NCI-H524 treated with DMSO at 0.1 percent for 48 hours (cell line): ENCODE measurements at regions not wholly inside any gene's neighbourhood (a gene's known extent, or its start where the extent isn't known, plus 50 kb on each side); places are given as distances from the start of the nearest gene placed in this dataset.
"Not testable (repeated sequence)": the region's sequence is repeated elsewhere in the genome, so short reads cannot be mapped to it uniquely, and the experiment has no call there.

Experiments
- DNase-seq: peaks from one replicate; lab custom pipeline; 2025; lab: John Stamatoyannopoulos, UW

DNA sequence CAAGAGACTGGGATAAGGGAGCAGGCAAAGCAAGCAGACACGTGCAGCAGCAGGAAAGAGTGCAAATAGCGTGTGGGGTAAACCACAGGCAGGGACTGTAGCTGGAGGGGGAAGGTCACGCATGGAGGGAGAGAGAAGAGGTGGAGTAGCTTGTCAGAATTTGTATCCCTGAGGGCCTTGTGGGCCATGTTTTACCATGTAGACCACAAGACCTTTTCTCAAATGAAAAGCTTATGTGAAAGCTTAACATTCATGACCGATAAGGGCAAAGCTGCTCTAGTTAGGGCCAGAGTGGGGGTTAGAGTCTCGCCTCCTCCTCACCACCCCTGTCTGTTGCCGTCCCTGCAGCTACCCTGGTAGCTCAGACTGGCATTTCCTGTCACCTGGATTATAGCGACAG is 152.9 kb upstream of the E2F7 start:
- DNase-seq, result no peak

DNA sequence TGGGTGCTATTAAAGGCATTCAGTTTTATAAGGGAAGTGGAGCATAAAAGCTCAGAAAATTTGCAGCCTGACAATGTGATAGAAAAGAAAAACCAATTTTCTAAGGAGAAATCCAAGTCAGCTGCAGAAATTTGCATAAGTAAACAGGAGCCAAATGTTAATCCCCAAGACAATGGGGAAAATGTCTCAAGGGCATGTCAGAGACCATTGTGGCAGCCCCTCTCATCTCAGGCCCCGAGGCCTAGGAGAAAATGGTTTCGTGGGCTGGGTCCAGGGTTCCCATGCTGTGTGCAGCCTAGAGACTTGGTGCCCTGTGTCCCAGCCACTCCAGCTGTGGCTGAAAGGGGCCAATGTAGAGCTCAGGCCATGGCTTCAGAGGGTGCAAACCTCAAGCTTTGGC is 150.8 kb upstream of the E2F7 start:
- not testable (repeated sequence) for DNase-seq

DNA sequence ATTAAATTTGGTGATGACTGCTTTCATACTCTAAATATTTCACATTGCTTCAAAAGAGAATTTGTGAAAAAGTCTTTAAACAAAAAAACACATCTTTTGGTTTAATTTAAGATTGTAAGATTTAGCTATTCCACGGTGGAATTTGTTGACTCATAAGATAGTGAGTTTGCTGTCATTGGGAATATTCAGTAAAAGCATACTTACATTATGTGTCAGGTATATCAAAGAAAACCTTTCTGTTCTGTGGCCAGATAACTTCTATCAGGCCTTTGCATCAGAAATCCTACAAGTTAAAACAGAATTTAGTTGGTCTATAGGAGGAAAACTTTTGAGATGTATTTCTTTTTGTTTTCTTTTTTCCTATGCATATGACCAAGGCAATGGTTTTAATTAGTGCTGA is 148.8 kb upstream of the E2F7 start:
- DNase-seq, result no peak

DNA sequence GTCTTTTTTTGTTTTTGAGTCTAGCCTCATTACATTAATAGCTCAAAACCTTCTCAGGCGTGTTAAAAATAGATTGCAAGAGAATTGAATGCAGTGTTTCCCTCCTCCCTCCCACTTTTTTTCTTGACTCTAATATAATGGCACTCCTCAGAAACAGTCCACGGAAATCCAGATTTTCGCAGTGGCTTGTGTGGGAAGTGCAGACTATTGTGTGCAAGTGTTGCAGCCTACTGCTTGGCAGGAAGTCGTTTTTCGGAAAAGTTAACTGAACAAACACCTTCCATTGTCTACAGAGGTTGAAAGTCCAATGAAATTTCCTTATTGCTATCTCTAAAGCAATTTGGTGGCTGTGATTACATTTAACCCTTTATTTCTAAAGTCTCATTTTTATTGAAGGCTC is 147.9 kb upstream of the E2F7 start:
- DNase-seq, result no peak

DNA sequence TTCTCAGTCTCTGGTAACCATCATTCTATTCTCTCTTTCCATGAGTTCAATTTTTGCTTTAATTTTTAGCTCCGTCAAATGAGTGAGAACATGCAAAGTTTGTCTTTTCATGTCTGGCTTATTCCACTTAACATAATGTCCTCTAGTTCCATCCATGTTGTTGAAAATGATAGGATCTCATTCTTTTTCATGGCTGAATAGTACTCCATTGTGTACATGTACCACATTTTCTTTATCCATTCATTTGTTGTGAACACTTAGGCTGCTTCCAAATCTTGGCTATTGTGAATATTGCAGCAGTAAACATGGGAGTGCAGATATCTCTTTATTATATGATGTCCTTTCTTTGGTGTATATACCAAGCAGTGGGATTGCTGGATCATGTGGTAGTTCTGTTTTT is 145.4 kb upstream of the E2F7 start:
- DNase-seq, result no peak

DNA sequence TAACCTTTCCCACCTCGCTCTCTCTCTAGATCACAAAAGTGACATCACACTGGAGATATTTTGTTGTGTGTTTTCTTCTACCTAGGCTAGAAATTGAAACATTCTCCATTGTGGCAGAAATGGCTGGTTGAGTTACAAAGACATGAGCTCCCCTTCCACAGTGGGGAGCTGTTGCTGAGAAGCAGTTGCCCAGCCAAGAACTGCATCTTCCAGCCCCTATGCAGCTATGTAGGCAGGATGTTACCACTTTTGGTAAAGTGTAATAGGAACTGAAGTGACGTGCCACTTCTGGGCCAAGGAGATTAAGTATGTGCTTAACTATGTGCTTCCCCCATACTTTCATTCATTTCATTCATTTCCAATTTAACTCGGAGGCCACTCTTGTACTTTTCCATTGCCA is 138.7 kb upstream of the E2F7 start:
- peak; percentile 40 for DNase-seq

DNA sequence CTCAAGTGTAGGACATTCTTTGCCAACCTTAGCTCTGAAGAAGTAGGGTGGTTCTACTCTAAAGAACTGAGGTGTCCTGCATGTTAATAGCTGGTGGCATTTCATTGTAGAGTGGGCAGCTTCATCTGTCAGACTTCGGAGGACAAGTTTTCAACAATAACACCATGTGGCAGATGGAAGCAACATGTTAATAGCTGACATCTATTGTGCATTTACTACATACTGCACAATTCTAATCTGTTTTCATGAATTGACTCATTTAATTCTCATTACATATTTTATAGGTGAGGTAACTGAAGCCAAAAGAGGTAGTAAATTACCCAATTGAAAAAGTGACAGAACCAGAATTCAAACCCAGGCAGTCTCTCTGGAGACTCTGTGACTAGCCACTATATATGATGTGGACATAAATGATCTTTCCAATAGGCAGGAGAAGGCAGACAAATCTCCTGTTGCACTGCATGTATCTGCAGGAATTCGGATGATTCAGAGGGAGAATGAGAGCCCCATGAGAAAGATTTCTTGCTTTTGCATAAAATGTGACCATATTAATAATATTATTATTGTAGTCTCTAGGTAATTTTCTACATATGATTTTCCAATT is 137.2 kb upstream of the E2F7 start:
- no peak for DNase-seq

DNA sequence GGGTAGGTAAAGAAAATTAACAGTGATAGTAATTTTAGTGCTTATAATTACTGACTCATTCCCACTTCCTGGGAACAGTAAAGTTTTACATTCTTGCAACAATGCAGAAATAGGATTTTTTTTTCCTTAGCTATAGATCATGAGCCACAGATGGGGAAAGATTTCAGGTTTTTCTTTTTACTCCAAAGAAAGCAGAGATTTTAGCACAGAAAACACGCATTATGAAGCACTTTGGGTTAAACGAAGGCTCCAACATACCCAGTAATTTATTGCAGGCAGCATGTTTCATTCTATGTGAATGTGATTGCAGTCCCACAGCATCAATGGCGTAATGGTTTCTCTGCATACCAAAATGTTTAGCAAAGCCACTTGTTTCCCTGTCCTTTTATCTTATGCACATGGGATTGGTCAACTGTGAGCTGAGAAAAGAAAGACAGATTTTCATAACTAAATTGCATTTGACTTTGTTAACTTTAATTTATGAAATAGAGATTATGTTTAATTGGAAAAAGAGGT is 124.6 kb upstream of the E2F7 start:
- DNase-seq, result no peak

DNA sequence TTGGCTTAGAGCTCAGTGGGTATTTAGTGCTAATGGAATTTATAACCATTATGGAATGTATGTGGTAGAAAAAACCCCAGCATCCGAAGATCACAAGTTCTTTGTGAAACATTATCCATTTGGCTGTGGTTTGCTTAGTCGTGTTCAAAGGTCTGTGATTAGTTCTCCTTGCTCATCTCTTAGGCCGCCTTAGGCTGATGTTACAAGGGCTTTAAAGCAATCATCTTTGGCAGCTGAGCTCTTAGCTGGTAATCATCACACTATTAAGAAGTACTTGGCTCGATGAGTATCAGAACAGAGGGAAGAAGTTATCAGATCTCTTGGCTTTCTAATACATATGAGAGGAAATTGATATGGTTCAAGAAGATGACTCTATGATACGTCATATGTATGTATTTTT is 124.1 kb upstream of the E2F7 start:
- peak; percentile 17 for DNase-seq

DNA sequence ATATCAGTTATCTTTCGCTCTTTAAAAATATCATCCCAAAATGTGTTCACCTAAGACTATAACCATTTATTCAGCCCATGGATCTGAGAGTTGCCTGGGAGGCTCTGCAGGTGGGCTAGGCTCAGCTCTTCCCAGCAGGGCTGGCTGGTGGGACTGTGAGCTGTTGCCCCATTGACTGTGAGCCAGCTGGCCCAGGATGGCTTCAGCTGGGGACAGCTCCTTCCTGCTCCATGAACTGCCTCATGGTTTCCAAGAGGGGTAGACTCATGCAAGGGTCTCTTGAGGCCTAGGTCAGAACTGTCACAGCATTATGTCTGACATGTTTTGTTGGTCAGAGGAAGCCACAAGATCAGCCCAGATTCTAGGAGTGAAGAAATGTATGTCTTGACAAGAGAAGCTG is 114.1 kb upstream of the E2F7 start:
- DNase-seq, result no peak

DNA sequence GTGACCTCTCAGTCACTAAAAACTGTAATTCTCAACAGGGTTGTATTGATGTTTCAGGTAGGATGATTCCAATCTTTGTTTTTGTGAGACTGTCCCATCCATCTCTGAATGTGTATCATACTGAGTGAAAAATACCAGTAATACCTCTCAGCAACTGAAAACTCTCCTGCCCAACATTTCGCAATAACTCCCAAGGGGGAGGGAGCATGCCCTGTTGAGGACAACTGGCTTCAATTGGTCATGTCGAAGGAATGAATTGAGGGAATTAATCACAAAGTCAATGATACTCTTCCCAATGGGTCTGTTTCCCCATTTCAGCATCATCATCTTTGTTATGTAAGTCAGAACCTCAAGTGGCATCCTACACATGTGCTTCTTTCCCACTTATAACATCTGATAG is 102.4 kb upstream of the E2F7 start:
- no peak for DNase-seq

DNA sequence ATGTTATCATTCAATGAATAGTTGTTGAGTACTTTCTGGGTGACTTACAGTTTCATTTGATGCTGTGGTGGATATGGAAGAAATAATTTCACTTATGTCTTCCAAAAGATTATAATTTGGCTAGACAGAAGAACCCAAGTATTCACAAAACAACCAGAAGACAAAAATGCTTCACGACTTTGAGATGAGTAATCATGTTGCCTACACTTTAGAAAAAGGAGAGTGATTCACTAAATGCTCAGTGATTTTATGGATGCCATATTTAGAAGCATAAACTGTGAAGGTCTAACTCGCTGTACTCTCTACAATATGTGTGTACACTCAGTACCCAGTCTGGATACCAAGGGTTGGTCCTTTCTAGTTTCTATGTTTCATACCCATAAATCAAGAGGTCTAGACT is 101.3 kb upstream of the E2F7 start:
- no peak for DNase-seq

DNA sequence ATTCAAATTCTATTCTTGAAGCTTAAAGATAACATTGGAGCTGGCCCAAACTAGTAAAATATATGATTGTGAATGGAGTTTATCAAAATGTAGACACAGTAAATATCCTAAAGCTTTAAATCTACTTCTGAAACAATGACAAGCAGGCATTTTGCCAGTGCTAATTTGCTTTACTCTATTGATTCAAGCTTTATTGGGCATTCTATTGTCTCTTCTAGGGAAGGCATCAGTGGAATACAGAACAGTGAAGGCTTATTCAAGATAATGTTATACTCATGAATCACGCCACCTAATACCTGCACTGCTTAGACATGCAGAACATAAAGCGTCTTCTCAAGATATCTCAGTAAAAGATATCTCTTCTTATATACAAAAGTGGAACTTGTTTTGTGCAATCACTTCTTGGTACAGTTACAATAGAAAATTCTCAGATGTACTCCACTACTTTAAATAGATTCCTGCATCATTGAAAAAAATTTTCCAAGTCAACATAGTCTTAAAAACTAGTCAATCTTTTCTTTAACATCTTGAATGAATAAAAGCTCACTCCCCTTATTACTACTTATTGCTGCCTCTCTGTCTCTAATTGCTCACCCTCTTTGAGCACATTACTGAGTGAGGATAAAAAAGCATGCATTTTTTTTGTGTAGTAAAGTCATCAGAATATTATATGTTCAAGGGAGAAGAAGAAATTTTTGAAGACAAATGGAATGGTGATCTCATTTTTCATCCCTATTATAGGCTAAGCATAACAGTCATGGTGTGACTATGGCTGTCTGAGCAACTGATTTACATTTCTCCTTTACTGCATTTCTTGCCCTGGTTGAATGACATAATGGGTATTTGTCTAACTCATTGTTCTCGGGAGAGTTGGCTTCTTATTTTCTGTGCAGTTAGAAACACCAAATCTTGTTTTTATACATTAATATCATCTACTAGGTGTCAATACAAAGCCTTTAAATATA is 98.0 kb upstream of the E2F7 start:
- DNase-seq, result no peak

DNA sequence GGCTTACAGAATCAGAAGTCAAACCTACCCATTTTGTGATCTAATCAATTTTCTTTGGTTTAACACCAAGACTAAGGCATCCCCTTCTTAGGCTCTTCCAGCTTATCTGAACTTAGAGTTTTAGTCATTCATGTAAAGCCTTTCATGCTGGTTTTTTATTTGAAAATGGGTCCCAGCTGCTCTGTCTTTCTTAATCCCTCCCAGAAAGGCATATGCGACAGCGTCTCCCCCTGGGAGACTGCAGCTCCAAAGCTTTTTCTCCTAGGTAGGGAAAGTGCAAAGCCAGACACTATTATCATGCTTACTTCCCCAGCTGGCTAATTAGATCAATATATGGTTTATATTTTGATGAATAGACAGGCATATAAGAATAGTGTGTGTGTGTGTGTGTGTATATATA is 96.6 kb upstream of the E2F7 start:
- DNase-seq, result peak; percentile 46

DNA sequence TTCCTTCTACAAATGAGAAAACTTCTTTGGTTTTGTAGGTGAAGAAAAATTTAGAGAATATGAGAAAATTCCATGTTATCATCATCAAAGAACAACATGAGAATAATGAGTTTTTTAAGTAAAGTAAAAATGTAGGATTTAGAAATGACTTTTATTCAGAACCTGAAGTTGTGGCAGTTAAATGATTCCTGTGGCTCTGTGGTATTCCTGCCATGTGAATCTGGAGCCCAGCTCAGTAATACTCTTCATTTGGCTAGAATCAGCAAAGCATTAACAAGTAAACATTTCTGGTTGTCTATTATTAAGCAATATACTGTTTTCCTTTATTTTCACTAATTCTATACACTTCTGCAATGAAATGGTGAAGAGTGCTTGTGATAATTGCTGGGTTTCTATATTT is 95.6 kb upstream of the E2F7 start:
- no peak for DNase-seq

DNA sequence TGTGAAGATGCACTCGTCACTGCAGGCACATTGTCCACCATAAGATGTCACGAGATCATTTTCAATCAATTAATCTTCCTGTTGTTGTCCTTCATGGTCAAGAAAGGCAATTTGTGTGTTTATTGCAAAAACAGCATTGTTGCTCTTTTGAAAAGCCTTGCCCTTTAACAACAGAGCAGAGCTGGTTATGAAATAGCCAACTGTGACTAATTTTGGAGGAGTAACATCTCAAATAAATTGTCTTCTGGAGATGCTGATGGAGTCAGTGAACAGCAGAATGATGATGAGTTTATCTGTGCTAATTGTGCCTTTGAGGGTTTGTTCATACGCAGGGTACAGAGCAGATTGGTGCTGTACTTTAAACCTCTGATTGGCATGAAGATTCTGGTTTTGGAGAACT is 88.3 kb upstream of the E2F7 start:
- DNase-seq, result no peak

DNA sequence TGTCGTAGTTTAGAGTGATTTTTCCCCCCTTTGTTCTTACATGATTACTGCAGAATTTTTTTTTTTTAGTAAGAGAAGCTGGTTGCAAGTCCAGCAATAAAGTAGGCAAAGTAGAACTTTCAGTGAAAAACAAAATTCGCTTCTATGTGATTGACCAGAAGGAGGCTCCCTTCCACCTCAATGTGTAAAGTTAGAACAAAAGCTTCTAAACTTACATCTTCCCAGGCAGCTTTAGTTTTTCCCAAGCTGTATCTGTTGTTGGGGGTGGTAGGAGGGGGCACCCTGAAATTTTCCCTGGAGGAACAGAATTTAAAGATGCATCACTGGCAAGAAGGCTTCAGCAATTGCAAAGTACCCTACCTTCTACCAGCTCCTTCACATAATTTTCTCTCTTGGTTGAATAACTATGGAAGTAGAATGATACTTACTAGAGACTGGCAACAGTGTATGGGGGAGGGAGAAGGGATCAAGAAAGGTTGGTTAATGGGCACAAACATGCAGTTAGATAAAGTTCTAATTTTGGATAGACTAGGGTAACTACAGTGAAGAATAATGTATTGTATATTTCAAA is 87.3 kb upstream of the E2F7 start:
- DNase-seq, result no peak

DNA sequence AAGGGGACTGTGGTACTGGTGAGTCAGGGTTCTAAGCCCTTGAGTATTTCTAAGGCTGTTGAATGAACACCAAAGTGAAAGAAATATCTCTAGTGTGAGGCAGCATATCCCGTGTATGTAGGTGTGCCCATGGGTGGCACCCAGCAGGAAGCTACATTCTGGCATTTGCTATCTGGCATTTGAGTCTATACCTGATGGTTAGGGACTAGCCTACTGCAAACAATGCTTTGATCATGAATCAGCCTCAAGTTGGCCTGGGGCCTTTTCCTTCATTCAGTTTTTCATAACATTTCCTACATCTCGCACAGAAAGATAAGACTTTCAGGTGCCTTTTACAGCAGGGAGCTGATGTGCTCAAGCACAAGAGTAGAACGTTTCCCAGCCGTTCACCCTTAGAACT is 85.7 kb upstream of the E2F7 start:
- no peak for DNase-seq

DNA sequence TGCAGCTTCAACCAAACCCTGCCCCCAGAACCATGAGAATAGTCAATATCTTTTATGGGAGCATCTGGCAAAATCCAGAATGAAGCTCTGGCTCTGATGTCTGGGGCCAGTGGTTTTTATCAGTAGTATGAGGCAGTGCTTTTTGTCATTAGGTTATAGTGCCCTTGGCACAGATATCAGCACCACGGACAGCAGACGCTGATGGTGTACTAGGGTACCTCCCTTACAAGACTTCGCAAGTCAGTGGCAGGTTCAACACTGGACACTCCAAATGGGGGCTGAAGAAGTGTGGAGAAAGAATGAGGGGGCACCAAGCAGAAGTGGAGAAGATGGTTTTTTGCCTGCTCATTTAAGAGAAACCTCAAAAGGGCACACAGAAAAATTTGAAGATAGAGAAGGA is 68.2 kb upstream of the E2F7 start:
- DNase-seq, result no peak

DNA sequence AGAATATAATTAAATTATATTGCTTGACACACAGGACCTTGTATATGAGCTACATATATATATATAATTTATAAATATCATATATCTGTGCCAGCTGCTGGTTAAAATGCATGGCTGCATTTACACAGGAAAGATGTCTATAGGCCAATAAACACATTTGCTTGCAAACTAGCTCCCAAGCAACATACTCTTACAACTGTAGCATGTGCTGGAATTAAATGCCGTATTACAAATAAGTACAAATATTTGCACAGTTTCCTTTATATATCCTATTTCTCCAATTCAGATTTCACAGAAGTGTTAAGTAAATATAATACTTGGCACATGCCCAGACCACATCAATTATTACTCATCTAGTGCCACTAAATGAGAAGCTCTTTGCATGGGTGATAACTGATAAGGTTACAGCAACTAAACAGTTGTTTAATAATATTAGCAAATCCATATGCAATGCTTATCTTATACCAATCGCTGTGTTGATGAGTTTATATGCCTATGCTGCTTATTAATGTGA is 66.7 kb upstream of the E2F7 start:
- no peak for DNase-seq

DNA sequence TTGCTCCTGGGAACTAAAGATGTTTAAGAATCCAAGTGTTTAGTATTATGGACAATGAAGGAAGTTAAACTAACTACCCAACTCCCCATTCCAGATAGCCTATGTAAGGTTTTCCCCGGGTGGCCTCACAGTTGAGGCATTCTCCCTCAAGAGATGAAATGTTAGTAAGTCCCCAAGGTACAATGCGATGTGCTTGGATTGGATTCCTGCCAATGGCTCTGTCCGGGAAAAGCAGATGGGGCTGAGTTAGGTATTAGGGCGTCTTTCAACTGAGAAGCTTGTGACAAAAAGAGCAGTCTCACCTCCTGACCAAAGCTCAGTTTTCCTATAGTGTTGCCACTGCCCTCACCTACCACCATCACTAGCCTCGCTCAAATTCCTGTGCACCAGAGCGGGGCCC is 64.8 kb upstream of the E2F7 start:
- no peak for DNase-seq

DNA sequence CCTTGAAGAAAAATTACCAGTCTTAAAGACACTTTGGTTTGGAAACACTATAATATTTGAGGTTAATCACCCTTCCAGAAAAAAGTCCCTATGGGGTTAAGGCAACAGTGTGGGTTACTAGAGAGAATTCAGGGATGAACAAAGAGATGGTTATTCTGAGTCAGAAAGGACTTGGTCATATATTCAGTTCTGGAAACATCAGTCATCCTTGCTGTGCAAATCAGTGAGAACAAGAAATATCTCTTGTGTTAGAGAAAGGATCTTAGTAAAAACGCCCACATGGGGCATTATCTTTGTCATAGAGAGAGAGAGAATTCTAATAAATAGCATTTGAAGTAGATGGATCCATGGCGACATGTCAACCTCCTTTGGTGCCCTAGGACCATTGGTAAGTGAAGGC is 59.4 kb upstream of the E2F7 start:
- DNase-seq, result no peak

DNA sequence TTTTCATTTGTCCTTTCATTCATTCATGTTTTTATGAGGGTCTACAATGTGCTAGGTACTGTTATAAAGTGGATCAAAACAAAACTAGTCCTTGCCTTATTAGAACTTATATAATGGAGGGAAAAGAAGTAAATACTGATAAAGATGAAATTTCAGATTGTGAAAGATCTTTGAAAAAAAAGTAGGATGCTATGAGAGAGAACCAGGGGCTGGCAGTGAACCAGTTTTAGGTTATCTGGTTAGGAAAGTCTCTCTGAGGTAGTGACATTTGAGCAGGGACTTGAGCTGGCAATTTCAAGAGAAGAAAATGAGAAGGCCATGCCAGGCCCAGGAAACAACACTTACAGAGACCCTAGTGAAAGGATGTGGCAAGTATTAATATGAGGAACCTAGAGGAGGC is 57.3 kb upstream of the E2F7 start:
- no peak for DNase-seq
